Lower leg skin (tissue), 3 donors: ENCODE measurements at regions not wholly inside any gene's neighbourhood (a gene's known extent, or its start where the extent isn't known, plus 50 kb on each side); places are given as distances from the start of the nearest gene placed in this dataset.

ENCODE experiments used
- CTCF ChIP-seq, 3 donors: fragments of 450-650 bp; IDR thresholded peaks; one replicate each; pipeline ENCODE4 v1.5.1; 2016; ENCODE audit warnings: antibody characterized with exemption in 3 of 3, mild to moderate bottlenecking in 3 of 3, moderate library complexity in 2 of 3
- POLR2A ChIP-seq, 2 donors: fragments of 450-650 bp; IDR thresholded peaks; one replicate each; pipeline ENCODE4 v1.6.1; 2016 to 2017; ENCODE audit warnings: antibody characterized with exemption in 2 of 2, mild to moderate bottlenecking in 1 of 2, moderate library complexity in 1 of 2

GRCh38 chr14:51147183-51147582 is 52.3 kb upstream of the TRIM9 start:
- no peak for TF ChIP-seq CTCF (IDR thresholded peaks at IDR 0.05)
- no peak for TF ChIP-seq POLR2A (IDR thresholded peaks at IDR 0.05)
